Fibroblast of pulmonary artery (primary cell): ENCODE measurements at regions not wholly inside any gene's neighbourhood (a gene's known extent, or its start where the extent isn't known, plus 50 kb on each side); places are given as distances from the start of the nearest gene placed in this dataset.

Source experiments
- DNase-seq: peaks from one replicate; pipeline ENCODE4 v3.0.0-alpha.2; 2010; ENCODE audit warnings: low read depth
- H3K4me3 ChIP-seq: replicated peaks from 2 replicates; pipeline ENCODE4 v1.5.1; 2011; ENCODE audit warnings: low read depth, mild to moderate bottlenecking, control low read depth, low read length, moderate library complexity
- TF ChIP-seq, protein P1 (sequence below): IDR thresholded peaks from 2 replicates; pipeline ENCODE4 v1.5.1; 2011; ENCODE audit warnings: mild to moderate bottlenecking, control low read depth, low read length, inconsistent platforms; ENCODE audit errors: missing control alignments

DNA sequence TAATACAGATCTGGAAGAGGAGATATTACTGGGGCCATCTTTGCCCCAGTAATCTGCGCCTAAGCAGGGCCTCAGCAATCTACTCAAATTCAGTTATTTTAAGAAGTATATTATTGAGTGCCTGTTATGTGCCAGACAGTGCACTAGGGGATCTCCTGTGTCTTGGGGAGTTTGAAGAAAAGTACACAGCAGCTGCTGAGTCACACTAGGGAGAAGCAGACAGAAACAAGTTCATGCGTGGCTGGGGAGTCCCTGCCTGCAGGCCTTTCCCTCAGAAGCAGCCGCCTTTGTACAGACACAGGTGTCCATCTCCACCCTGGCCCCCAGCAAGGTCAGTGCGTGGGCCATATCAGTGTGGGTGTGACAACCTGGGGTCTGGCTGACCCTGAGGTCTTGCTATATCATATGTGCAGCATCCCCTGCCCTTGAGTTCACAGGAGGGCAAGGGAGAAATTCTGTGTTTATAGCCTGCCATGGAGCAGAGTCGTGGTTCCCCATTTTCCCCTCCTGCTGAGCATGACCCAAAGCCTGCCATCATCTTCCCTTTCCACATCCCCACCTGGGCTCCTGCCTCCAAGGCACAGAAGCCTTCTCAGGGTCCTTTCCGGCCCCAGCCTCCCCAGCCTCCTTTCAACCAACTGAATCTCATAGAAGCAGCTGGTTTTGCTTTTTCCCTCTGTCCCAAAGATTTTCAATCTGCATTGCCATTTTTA, 229.9 kb upstream of the SDK2 start:
- TF ChIP-seq, protein P1, sequence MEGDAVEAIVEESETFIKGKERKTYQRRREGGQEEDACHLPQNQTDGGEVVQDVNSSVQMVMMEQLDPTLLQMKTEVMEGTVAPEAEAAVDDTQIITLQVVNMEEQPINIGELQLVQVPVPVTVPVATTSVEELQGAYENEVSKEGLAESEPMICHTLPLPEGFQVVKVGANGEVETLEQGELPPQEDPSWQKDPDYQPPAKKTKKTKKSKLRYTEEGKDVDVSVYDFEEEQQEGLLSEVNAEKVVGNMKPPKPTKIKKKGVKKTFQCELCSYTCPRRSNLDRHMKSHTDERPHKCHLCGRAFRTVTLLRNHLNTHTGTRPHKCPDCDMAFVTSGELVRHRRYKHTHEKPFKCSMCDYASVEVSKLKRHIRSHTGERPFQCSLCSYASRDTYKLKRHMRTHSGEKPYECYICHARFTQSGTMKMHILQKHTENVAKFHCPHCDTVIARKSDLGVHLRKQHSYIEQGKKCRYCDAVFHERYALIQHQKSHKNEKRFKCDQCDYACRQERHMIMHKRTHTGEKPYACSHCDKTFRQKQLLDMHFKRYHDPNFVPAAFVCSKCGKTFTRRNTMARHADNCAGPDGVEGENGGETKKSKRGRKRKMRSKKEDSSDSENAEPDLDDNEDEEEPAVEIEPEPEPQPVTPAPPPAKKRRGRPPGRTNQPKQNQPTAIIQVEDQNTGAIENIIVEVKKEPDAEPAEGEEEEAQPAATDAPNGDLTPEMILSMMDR: no peak
- no peak overlapping the region for H3K4me3 ChIP-seq
- no peak for DNase-seq

GRCh38 chr17:73875346-73875745, 231.1 kb upstream of the SDK2 start:
- TF ChIP-seq, protein P1: no peak
- no peak overlapping the region for H3K4me3 ChIP-seq
- DNase-seq: no peak

GRCh38 chr17:73877962-73878361, 233.7 kb upstream of the SDK2 start:
- DNase-seq: no peak
- no peak overlapping the region for H3K4me3 ChIP-seq
- TF ChIP-seq, protein P1: no peak

GRCh38 chr17:73878923-73879322, 234.7 kb upstream of the SDK2 start:
- no peak overlapping the region for H3K4me3 ChIP-seq
- TF ChIP-seq, protein P1: no peak
- no peak for DNase-seq

DNA sequence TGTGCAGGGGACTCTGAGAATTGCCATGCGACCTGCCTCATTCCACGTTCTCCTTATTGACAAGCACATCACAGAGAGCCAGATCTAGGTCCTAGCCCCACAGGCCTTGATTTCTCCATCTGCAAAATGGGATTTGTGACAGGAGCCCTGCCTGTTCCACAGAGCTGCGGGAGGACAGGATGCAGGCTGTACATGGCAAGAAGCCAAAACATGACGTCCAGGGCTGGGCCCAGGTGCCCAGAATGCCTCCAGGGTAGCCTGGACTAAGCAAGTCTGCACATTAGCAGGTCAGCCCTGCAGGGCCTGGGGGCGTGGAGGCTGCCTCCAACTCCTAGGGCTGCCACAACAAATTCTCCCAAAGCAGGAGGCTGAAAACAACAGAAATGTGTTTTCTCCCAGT, 235.7 kb upstream of the SDK2 start:
- TF ChIP-seq, protein P1: no peak
- H3K4me3 ChIP-seq: no peak overlapping the region
- DNase-seq: no peak

- TF ChIP-seq, protein P1: no peak
- DNase-seq: no peak
- no peak overlapping the region for H3K4me3 ChIP-seq
Measured at GRCh38 chr17:73882590-73882989, 238.3 kb upstream of the SDK2 start.

GRCh38 chr17:73883175-73883574, 238.9 kb upstream of the SDK2 start:
- DNase-seq: no peak
- TF ChIP-seq, protein P1: no peak
- H3K4me3 ChIP-seq: no peak overlapping the region
